ENCODE measurements at regions not wholly inside any gene's neighbourhood (a gene's known extent, or its start where the extent isn't known, plus 50 kb on each side); places are given as distances from the start of the nearest gene placed in this dataset.
"Not testable (repeated sequence)": the region's sequence is repeated elsewhere in the genome, so short reads cannot be mapped to it uniquely, and the experiment has no call there.

DNA sequence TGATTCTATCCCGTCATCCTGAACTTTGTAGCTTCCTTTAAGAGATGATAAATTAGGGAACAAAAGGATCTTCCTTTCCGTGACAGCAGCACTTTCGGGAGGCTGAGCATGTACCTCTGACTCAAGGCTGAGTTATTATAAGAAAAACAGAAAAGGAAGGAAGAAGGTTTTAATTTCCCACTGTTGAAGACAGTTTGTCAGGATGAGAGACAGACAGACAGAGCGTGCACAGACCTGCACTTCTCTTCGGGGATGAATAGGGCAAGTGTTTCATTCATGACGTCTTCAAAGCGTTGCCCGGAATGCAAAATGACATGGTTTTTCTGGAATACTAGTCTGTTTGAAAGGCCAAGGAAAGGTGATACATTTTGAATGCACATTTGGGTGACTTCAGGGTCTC lies 405.3 kb upstream of the FAT1 start:
- Histone ChIP-seq H4K20me1 (ENCODE audit: control insufficient read depth, insufficient read depth, insufficient read length) (no peaks in the 10 kb centered on the region), H3K27me3 (ENCODE audit: insufficient read depth, low read length) (no peaks in the 10 kb centered on the region), H2BK15ac (ENCODE audit: low read depth, low read length) (no peak overlapping the region), H3K18ac (ENCODE audit: insufficient read length, low read depth, low read length) (no peak overlapping the region), H3K56ac (ENCODE audit: insufficient read length, low read depth, low read length) (no peak overlapping the region), H3T11ph (ENCODE audit: low read length) (no peak overlapping the region), H4K8ac (replicated peaks; ENCODE audit: insufficient read length, low read depth, low read length) (no peak overlapping the region), H2BK120ac (ENCODE audit: low read depth, low read length, poor library complexity, severe bottlenecking) (no peak overlapping the region), H4K91ac (ENCODE audit: insufficient read length, low read depth, low read length) (no peak overlapping the region), H4K5ac (ENCODE audit: insufficient read length, low read depth, low read length) (no peak overlapping the region), H2AFZ (ENCODE audit: low read length) (no peak overlapping the region), H3K9me3 (ENCODE audit: control insufficient read depth, low read depth, low read length) (no peaks in the 10 kb centered on the region), H2BK20ac (ENCODE audit: low read depth, low read length, poor library complexity, severe bottlenecking) (no peak overlapping the region), H3K79me1 (ENCODE audit: insufficient read depth, low read depth, low read length, poor library complexity, severe bottlenecking) (no peaks in the 10 kb centered on the region), H3K4ac (ENCODE audit: low read depth, low read length) (no peak overlapping the region), H3K4me2 (ENCODE audit: insufficient read depth, insufficient read length, low read length) (no peak overlapping the region), H3K79me2 (ENCODE audit: insufficient read depth, low read length) (no peaks in the 10 kb centered on the region), H3K9ac (ENCODE audit: extremely low read depth, insufficient read length, low read length) (no peak overlapping the region), H2AK5ac (ENCODE audit: insufficient read length, low read length) (no peak overlapping the region), H2BK5ac (ENCODE audit: insufficient read length, low read length) (no peak overlapping the region), H2BK12ac (ENCODE audit: insufficient read length, low read depth, low read length) (no peak overlapping the region), H3K23ac (ENCODE audit: insufficient read length, low read depth, low read length) (no peak overlapping the region), H3K14ac (ENCODE audit: insufficient read depth, low read length) (no peak overlapping the region), H3K4me1 (ENCODE audit: insufficient read depth, low read length) (no peaks in the 10 kb centered on the region), H3K23me2 (ENCODE audit: insufficient read length, low read depth, low read length, poor library complexity, severe bottlenecking) (no peaks in the 10 kb centered on the region), H3K27ac (ENCODE audit: insufficient read length, low read depth, low read length) (no peak overlapping the region)
- Mint-ChIP-seq H3K27me3 (ENCODE audit: low read depth) (no peaks in the 10 kb centered on the region; the same call in 1 of the 2 replicates), H3K36me3 (ENCODE audit: insufficient read depth in 1 of 3, low read depth in 3 of 3) (no peaks in the 10 kb centered on the region), H3K4me3 (no peak overlapping the region), H3K27ac (no peak overlapping the region), H3K4me1 (no peaks in the 10 kb centered on the region), H3K9me3 (no peaks in the 10 kb centered on the region)
- TF ChIP-seq, protein P1, sequence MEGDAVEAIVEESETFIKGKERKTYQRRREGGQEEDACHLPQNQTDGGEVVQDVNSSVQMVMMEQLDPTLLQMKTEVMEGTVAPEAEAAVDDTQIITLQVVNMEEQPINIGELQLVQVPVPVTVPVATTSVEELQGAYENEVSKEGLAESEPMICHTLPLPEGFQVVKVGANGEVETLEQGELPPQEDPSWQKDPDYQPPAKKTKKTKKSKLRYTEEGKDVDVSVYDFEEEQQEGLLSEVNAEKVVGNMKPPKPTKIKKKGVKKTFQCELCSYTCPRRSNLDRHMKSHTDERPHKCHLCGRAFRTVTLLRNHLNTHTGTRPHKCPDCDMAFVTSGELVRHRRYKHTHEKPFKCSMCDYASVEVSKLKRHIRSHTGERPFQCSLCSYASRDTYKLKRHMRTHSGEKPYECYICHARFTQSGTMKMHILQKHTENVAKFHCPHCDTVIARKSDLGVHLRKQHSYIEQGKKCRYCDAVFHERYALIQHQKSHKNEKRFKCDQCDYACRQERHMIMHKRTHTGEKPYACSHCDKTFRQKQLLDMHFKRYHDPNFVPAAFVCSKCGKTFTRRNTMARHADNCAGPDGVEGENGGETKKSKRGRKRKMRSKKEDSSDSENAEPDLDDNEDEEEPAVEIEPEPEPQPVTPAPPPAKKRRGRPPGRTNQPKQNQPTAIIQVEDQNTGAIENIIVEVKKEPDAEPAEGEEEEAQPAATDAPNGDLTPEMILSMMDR (conservative IDR thresholded peaks at IDR 0.05): no peak
- WGBS (ENCODE audit: extremely low coverage, insufficient read length, low lambda C conversion rate): no CpG with 5 or more reads among the region's 8 CpGs
- no peak for DNase-seq

DNA sequence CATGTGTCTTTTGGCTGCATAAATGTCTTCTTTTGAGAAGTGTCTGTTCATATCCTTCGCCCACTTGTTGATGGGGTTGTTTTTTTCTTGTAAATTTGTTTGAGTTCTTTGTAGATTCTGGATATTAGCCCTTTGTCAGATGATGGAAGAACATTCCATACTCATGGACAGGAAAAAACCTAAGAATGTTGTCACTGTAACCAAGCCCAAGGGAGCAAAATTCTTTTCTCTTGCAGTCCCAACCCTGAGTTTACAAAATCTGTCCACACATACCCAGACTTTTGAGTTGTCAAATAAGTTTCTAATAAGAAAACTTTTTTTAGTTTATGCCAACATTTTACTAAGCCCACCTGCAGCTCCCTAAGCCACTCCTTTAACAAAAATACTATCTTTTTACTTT lies 408.2 kb upstream of the FAT1 start:
- H3K4ac ChIP-seq (ENCODE audit: low read depth, low read length); H3K79me1 ChIP-seq (ENCODE audit: insufficient read depth, low read depth, low read length, poor library complexity, severe bottlenecking); H4K8ac ChIP-seq (replicated peaks; ENCODE audit: insufficient read length, low read depth, low read length); H3K14ac ChIP-seq (ENCODE audit: insufficient read depth, low read length); H2BK12ac ChIP-seq (ENCODE audit: insufficient read length, low read depth, low read length); DNase-seq; H3K4me3 Mint-ChIP-seq; H3K27me3 ChIP-seq (ENCODE audit: insufficient read depth, low read length); H2BK120ac ChIP-seq (ENCODE audit: low read depth, low read length, poor library complexity, severe bottlenecking); H3T11ph ChIP-seq (ENCODE audit: low read length); H2AK5ac ChIP-seq (ENCODE audit: insufficient read length, low read length); H3K36me3 Mint-ChIP-seq (ENCODE audit: insufficient read depth in 1 of 3, low read depth in 3 of 3); H2AFZ ChIP-seq (ENCODE audit: low read length); H3K4me1 ChIP-seq (ENCODE audit: insufficient read depth, low read length); H2BK20ac ChIP-seq (ENCODE audit: low read depth, low read length, poor library complexity, severe bottlenecking); H3K4me2 ChIP-seq (ENCODE audit: insufficient read depth, insufficient read length, low read length); H3K9me3 ChIP-seq (ENCODE audit: control insufficient read depth, low read depth, low read length); H3K56ac ChIP-seq (ENCODE audit: insufficient read length, low read depth, low read length); H3K18ac ChIP-seq (ENCODE audit: insufficient read length, low read depth, low read length); H3K27ac ChIP-seq (ENCODE audit: insufficient read length, low read depth, low read length); H3K23me2 ChIP-seq (ENCODE audit: insufficient read length, low read depth, low read length, poor library complexity, severe bottlenecking); H3K9me3 Mint-ChIP-seq; H2BK15ac ChIP-seq (ENCODE audit: low read depth, low read length); H4K5ac ChIP-seq (ENCODE audit: insufficient read length, low read depth, low read length); H3K23ac ChIP-seq (ENCODE audit: insufficient read length, low read depth, low read length); H4K20me1 ChIP-seq (ENCODE audit: control insufficient read depth, insufficient read depth, insufficient read length); H3K4me1 Mint-ChIP-seq; H3K9ac ChIP-seq (ENCODE audit: extremely low read depth, insufficient read length, low read length); H3K79me2 ChIP-seq (ENCODE audit: insufficient read depth, low read length); H3K27ac Mint-ChIP-seq; H4K91ac ChIP-seq (ENCODE audit: insufficient read length, low read depth, low read length); H3K27me3 Mint-ChIP-seq (ENCODE audit: low read depth); H2BK5ac ChIP-seq (ENCODE audit: insufficient read length, low read length): not testable (repeated sequence)
- no CpG with 5 or more reads among the region's 1 CpG for WGBS (ENCODE audit: extremely low coverage, insufficient read length, low lambda C conversion rate)
